Hepatocyte (in vitro differentiated cells): ENCODE measurements at regions not wholly inside any gene's neighbourhood (a gene's known extent, or its start where the extent isn't known, plus 50 kb on each side); places are given as distances from the start of the nearest gene placed in this dataset.

Experiments
- DNase-seq: peaks from one replicate; pipeline ENCODE4 v3.0.0-alpha.2; 2016; ENCODE audit warnings: low spot score
- H2AFZ ChIP-seq: fragments of 200-600 bp; sonication (generic); 2 replicates; pipeline ENCODE4 v1.6.0; 2016; ENCODE audit warnings: antibody characterized with exemption, mild to moderate bottlenecking
- H3K27ac ChIP-seq: fragments of 200-600 bp; sonication (generic); 2 replicates; pipeline ENCODE4 v1.5.1; 2016; ENCODE audit warnings: mild to moderate bottlenecking
- H3K27me3 ChIP-seq: fragments of 200-600 bp; sonication (generic); 2 replicates; pipeline ENCODE4 v1.6.1; 2016
- H3K36me3 ChIP-seq: fragments of 200-600 bp; sonication (generic); replicated peaks from 2 replicates; pipeline ENCODE4 v1.5.1; 2016; ENCODE audit warnings: low read depth; ENCODE audit not compliant: insufficient read depth
- H3K4me1 ChIP-seq: fragments of 200-600 bp; sonication (generic); 2 replicates; pipeline ENCODE4 v1.5.1; 2016; ENCODE audit warnings: mild to moderate bottlenecking, moderate library complexity; ENCODE audit not compliant: insufficient read depth
- H3K4me2 ChIP-seq: fragments of 200-600 bp; sonication (generic); 2 replicates; pipeline ENCODE4 v1.6.0; 2016
- H3K4me3 ChIP-seq: fragments of 200-600 bp; sonication (generic); 2 replicates; pipeline ENCODE4 v1.5.1; 2016; ENCODE audit warnings: mild to moderate bottlenecking
- H3K79me2 ChIP-seq: fragments of 200-600 bp; sonication (generic); 2 replicates; pipeline ENCODE4 v1.6.0; 2017; ENCODE audit warnings: mild to moderate bottlenecking
- H3K9me2 ChIP-seq: fragments of 200-600 bp; sonication (generic); replicated peaks from 2 replicates; pipeline ENCODE4 v1.6.0; 2017; ENCODE audit warnings: mild to moderate bottlenecking; ENCODE audit not compliant: insufficient read depth
- H3K9me3 ChIP-seq: fragments of 200-600 bp; sonication (generic); 2 replicates; pipeline ENCODE4 v1.5.1; 2016; ENCODE audit warnings: low read depth, mild to moderate bottlenecking
- H4K20me1 ChIP-seq: fragments of 200-600 bp; sonication (generic); 2 replicates; pipeline ENCODE4 v1.6.0; 2016; ENCODE audit warnings: mild to moderate bottlenecking; ENCODE audit not compliant: insufficient read depth, poor library complexity, severe bottlenecking
- CTCF ChIP-seq: fragments of 200-600 bp; sonication (generic); IDR thresholded peaks from 2 replicates; pipeline ENCODE4 v1.5.1; 2016; ENCODE audit warnings: antibody characterized with exemption, mild to moderate bottlenecking; ENCODE audit not compliant: poor library complexity
- EZH2 ChIP-seq: fragments of 200-600 bp; sonication (generic); IDR thresholded peaks from 2 replicates; pipeline ENCODE4 v1.6.1; 2016; ENCODE audit warnings: antibody characterized with exemption, mild to moderate bottlenecking, borderline replicate concordance
- EZH2phosphoT487 ChIP-seq: fragments of 200-600 bp; sonication (generic); IDR thresholded peaks from one replicate; pipeline ENCODE4 v1.6.1; 2018; ENCODE audit warnings: antibody characterized with exemption, mild to moderate bottlenecking, low read depth, moderate library complexity; ENCODE audit not compliant: unreplicated experiment, severe bottlenecking
- WGBS: methylation state at CpG from one replicate; pipeline ENCODE4 v1.1.6; 2016; ENCODE audit warnings: low lambda C conversion rate; ENCODE audit errors: missing lambda C conversion rate; 5-methylcytosine and 5-hydroxymethylcytosine counted together

GRCh38 chr21:32184065-32184464 lies 94.8 kb downstream of the MIS18A start:
- 58% methylated on average over 5 of the region's 5 CpGs for WGBS
- Histone ChIP-seq H3K9me2 (no peaks in the 10 kb centered on the region), H3K79me2 (no peaks in the 10 kb centered on the region), H3K4me1 (no peaks in the 10 kb centered on the region), H2AFZ (no peak overlapping the region), H3K27me3 (no peaks in the 10 kb centered on the region), H3K9me3 (no peaks in the 10 kb centered on the region), H3K4me3 (no peak overlapping the region), H3K36me3 (no peaks in the 10 kb centered on the region), H3K4me2 (no peak overlapping the region), H3K27ac (no peak overlapping the region), H4K20me1 (no peaks in the 10 kb centered on the region)
- no peak for DNase-seq
- TF ChIP-seq CTCF = no peak
- no peak for TF ChIP-seq EZH2phosphoT487
- no peak for TF ChIP-seq EZH2

- no peak overlapping the region for H3K4me2 ChIP-seq
- no peaks in the 10 kb centered on the region for H3K27me3 ChIP-seq
- no peaks in the 10 kb centered on the region for H4K20me1 ChIP-seq
- H3K36me3 ChIP-seq = no peaks in the 10 kb centered on the region
- no peaks in the 10 kb centered on the region for H3K9me3 ChIP-seq
- no peak overlapping the region for H2AFZ ChIP-seq
- no peaks in the 10 kb centered on the region for H3K4me1 ChIP-seq
- H3K79me2 ChIP-seq = no peaks in the 10 kb centered on the region
- H3K9me2 ChIP-seq = no peaks in the 10 kb centered on the region
- no peak for TF ChIP-seq EZH2phosphoT487
- TF ChIP-seq EZH2 = no peak
- TF ChIP-seq CTCF = no peak
- no peak for DNase-seq
- no peak overlapping the region for H3K27ac ChIP-seq
- no peak overlapping the region for H3K4me3 ChIP-seq
Observed at GRCh38 chr21:32183396-32183795, 95.5 kb downstream of the MIS18A start.

DNA sequence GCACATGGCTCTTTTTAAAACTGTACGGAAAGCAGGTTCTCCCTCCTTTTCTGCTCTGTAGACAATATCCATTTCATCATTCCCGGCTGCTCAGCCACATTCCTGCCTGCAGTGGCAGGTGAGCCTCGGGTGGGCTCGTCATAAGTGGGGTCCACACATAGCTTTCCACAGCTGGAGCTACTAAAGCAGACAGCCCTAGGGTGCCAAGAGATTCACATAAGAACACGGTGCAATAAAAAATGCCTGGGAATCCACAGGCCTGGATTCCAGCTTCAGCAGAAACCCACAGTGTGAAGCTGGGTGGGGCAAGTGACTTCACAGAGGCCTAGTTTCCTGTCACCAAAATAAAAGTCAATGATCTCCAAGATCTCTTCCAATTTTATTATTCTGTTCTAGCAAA lies 96.4 kb downstream of the MIS18A start:
- no peaks in the 10 kb centered on the region for H3K36me3 ChIP-seq
- H3K9me3 ChIP-seq = no peaks in the 10 kb centered on the region
- H3K9me2 ChIP-seq = no peaks in the 10 kb centered on the region
- no peaks in the 10 kb centered on the region for H3K27me3 ChIP-seq
- TF ChIP-seq EZH2 = no peak
- H2AFZ ChIP-seq = no peak overlapping the region
- H3K27ac ChIP-seq = no peak overlapping the region
- no peak overlapping the region for H3K4me2 ChIP-seq
- no peaks in the 10 kb centered on the region for H4K20me1 ChIP-seq
- 86% methylated on average over 5 of the region's 5 CpGs for WGBS
- no peaks in the 10 kb centered on the region for H3K79me2 ChIP-seq
- DNase-seq = no peak
- H3K4me3 ChIP-seq = no peak overlapping the region
- no peaks in the 10 kb centered on the region for H3K4me1 ChIP-seq

GRCh38 chr21:32181457-32181856 lies 97.4 kb downstream of the MIS18A start:
- Histone ChIP-seq H3K27ac (no peak overlapping the region), H3K79me2 (no peaks in the 10 kb centered on the region), H3K4me2 (no peak overlapping the region), H3K36me3 (no peaks in the 10 kb centered on the region), H2AFZ (no peak overlapping the region), H3K9me2 (no peaks in the 10 kb centered on the region), H3K27me3 (no peaks in the 10 kb centered on the region), H4K20me1 (no peaks in the 10 kb centered on the region), H3K9me3 (no peaks in the 10 kb centered on the region), H3K4me1 (no peaks in the 10 kb centered on the region), H3K4me3 (no peak overlapping the region)
- DNase-seq = no peak
- TF ChIP-seq EZH2 (no peak), EZH2phosphoT487 (no peak), CTCF (no peak)
- WGBS = 90% methylated on average over 1 of the region's 1 CpG
